ENCODE measurements at regions not wholly inside any gene's neighbourhood (a gene's known extent, or its start where the extent isn't known, plus 50 kb on each side); places are given as distances from the start of the nearest gene placed in this dataset.
"Not testable (repeated sequence)": the region's sequence is repeated elsewhere in the genome, so short reads cannot be mapped to it uniquely, and the experiment has no call there.

GRCh38 chr3:182149594-182149993, 437.9 kb downstream of the SOX2 start:
- no peak for TF ChIP-seq CTCF (IDR thresholded peaks at IDR 0.05; ENCODE audit: borderline replicate concordance, control extremely low read depth, extremely low read depth, insufficient read depth, missing control alignments)
- DNase-seq (ENCODE audit: low spot score), result no peak
- in situ Hi-C loops (cut with MboI; ENCODE audit: low sequenced_read_pairs, unreplicated experiment), result no loop called here

DNA sequence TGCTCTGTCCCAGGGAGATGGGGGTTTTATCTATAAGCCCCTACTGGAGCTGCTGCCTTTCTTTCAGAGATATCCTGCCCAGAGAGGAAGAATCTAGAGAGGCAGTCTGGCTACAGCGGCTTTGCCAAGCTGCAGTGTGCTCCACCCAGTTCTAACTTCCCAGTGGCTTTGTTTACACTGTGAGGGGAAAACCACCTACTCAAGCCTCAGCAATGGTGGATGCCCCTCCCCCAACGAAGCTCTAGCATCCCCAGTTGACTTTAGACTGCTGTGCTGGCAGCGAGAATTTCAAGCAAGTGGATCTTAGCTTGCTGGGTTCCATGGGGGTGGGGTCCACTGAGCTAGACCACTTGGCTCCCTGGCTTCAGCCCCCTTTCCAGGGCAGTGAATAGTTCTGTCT, 444.6 kb downstream of the SOX2 start:
- DNase-seq (ENCODE audit: low spot score); in situ Hi-C loops (cut with MboI; ENCODE audit: low sequenced_read_pairs, unreplicated experiment): not testable (repeated sequence)

- no peak for TF ChIP-seq CTCF (IDR thresholded peaks at IDR 0.05; ENCODE audit: borderline replicate concordance, control extremely low read depth, extremely low read depth, insufficient read depth, missing control alignments)
- in situ Hi-C loops (cut with MboI; ENCODE audit: low sequenced_read_pairs, unreplicated experiment), result no loop called here
- no peak for DNase-seq (ENCODE audit: low spot score)
Measured at GRCh38 chr3:182165234-182165633, 453.5 kb downstream of the SOX2 start.

DNA sequence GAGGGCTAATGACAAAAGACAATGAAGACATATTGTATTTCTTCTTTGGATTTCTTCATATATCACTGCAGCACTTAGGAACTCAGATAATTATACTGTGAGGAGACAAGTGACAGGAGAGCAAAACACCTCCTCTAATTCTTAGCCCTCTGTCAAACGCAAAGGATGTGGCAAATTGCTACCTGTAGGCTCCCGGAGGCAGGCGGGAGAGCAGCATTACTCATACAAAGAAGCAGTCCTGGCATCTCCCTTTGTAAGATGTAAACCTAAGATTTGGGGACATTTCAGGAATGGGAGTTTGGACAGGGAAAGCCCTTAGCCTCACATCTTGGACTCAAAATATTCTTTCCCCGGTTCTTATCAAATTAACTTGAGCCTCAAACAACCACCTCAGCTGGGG, 460.8 kb downstream of the SOX2 start:
- in situ Hi-C loops (cut with MboI; ENCODE audit: low sequenced_read_pairs, unreplicated experiment), result no loop called here
- TF ChIP-seq CTCF (IDR thresholded peaks at IDR 0.05; ENCODE audit: borderline replicate concordance, control extremely low read depth, extremely low read depth, insufficient read depth, missing control alignments), result no peak
- no peak for DNase-seq (ENCODE audit: low spot score)

DNA sequence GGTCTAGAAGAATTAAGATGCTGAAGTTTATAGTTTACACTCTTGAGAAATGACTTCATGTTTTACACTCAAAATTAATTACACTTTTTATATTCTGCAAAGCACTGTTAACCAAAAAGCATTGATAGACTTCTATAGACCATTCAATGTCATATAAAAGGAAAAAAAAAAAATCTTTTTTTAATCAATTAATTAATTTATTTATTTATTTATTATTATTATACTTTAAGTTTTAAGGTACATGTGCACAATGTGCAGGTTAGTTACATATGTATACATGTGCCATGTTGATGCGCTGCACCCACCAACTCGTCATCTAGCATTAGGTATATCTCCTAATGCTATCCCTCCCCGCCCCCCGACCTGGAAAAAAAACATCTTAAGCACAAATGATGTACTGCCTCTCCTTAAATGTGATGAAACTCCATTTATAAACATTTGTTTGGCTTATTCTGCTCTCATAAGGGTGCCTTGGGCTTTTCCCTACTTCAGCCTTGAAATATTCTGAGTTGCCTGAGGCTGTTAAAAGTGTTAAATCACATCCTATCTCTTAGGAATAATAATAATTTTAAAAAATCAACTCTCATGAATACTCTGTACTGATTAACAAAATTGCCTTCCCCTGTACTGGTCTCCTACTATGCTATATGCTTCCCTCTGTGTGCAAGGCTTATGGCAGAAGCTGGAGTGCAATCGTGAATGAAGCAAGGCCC, 466.9 kb downstream of the SOX2 start:
- no peak for TF ChIP-seq CTCF (IDR thresholded peaks at IDR 0.05; ENCODE audit: borderline replicate concordance, control extremely low read depth, extremely low read depth, insufficient read depth, missing control alignments)
- no peak for DNase-seq (ENCODE audit: low spot score)
- in situ Hi-C loops (cut with MboI; ENCODE audit: low sequenced_read_pairs, unreplicated experiment), result no loop called here

- TF ChIP-seq CTCF (IDR thresholded peaks at IDR 0.05; ENCODE audit: borderline replicate concordance, control extremely low read depth, extremely low read depth, insufficient read depth, missing control alignments), result no peak
- no peak for DNase-seq (ENCODE audit: low spot score)
- in situ Hi-C loops (cut with MboI; ENCODE audit: low sequenced_read_pairs, unreplicated experiment), result no loop called here
Measured at GRCh38 chr3:182179631-182180030, 467.9 kb downstream of the SOX2 start.

DNA sequence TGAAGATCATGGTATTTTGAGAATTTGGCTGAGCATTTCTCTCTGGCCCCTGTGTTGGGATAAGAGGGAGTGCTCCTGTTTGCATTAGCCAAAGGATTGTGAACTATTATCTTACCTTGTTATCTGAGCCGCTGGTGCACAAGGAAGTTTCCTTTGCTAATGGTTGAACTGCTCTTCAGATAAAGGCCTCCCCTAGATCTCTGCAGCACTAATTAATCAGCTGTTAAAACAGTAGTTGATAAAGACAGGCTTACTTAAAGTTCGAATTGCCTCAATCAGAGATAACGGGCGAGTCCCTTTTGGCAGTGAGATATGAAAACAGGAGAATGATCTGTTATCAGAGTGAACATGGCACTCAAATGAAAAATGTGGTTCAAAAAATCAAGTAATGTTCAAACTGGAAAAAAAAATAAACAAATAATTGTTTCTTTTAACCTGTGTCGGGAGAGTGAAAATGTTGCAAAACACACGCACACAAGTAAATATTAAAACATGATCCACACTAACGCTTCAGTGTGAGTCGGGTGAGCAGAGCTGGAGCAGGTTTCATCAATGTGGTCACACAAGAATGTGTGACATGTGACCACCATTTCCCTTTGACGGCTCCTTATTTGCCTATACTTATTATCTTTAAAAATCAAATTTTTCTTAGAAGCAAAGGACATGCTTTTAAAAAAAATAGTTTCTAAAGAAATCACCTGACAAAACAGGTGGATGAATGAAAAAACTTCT, 469.1 kb downstream of the SOX2 start:
- no peak for TF ChIP-seq CTCF (IDR thresholded peaks at IDR 0.05; ENCODE audit: borderline replicate concordance, control extremely low read depth, extremely low read depth, insufficient read depth, missing control alignments)
- in situ Hi-C loops (cut with MboI; ENCODE audit: low sequenced_read_pairs, unreplicated experiment), result no loop called here
- DNase-seq (ENCODE audit: low spot score), result no peak
